ENCODE measurements at regions not wholly inside any gene's neighbourhood (a gene's known extent, or its start where the extent isn't known, plus 50 kb on each side); places are given as distances from the start of the nearest gene placed in this dataset.

DNA sequence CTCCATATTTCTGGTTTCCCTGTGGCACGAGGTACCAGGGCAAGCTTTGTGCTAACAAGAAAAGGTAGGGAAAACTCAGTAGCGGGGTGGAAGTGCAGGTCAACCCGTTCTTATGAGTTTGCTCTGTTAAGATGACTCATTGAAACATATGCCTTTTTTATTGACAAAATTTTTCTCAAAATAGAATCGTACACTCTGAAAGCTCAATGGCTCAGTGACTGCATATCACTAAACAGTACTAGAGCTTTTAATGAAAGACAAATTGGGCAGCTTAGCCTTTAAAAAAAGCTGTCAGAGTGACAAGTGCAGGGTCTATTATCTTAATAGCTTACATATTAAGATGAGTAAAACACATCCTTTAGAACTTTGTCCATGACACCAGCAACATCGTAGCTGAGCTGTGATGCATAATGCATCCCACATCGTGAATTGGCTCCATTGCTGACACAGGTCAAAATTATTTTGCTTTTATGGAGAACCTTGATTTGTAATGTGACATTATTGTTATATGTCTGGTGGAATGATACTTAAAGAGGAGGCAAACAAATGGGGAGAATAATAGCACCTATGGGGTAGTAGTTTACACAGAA lies 264.4 kb downstream of the ETV1 start:
- TF ChIP-seq, protein P1, sequence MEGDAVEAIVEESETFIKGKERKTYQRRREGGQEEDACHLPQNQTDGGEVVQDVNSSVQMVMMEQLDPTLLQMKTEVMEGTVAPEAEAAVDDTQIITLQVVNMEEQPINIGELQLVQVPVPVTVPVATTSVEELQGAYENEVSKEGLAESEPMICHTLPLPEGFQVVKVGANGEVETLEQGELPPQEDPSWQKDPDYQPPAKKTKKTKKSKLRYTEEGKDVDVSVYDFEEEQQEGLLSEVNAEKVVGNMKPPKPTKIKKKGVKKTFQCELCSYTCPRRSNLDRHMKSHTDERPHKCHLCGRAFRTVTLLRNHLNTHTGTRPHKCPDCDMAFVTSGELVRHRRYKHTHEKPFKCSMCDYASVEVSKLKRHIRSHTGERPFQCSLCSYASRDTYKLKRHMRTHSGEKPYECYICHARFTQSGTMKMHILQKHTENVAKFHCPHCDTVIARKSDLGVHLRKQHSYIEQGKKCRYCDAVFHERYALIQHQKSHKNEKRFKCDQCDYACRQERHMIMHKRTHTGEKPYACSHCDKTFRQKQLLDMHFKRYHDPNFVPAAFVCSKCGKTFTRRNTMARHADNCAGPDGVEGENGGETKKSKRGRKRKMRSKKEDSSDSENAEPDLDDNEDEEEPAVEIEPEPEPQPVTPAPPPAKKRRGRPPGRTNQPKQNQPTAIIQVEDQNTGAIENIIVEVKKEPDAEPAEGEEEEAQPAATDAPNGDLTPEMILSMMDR (IDR thresholded peaks at IDR 0.05), result no peak
- no peak for TF ChIP-seq ZFX (IDR thresholded peaks at IDR 0.05; ENCODE audit: borderline replicate concordance)

Data from 22Rv1 (cell line).